ENCODE measurements at regions not wholly inside any gene's neighbourhood (a gene's known extent, or its start where the extent isn't known, plus 50 kb on each side); places are given as distances from the start of the nearest gene placed in this dataset.

GRCh38 chr2:185895828-185896693, 157.5 kb downstream of the FSIP2 start:
- H3K4me3 ChIP-seq = no peak overlapping the region
- H3K27ac ChIP-seq = no peak overlapping the region
- peaks cover 0 to 4% (median 0%) of the 10 kb centered on the region in 9 donors for H3K4me1 ChIP-seq
- no peak for ATAC-seq
- H3K36me3 ChIP-seq = no peaks in the 10 kb centered on the region
- intact Hi-C loops (cut with DNase I) = no loop called here
- TF ChIP-seq CTCF (IDR thresholded peaks at IDR 0.05) = no peak
- 84 to 86% methylated on average over 5 of the region's 5 CpGs for WGBS, 2 donors
- H3K9me3 ChIP-seq = no peaks in the 10 kb centered on the region
- no peak for DNase-seq
- H3K27me3 ChIP-seq = no peaks in the 10 kb centered on the region

GRCh38 chr2:185899366-185899765, 160.8 kb downstream of the FSIP2 start:
- DNase-seq = no peak
- Histone ChIP-seq H3K27me3 (no peaks in the 10 kb centered on the region), H3K4me3 (no peak overlapping the region), H3K27ac (no peak overlapping the region), H3K4me1 (peaks cover 0 to 4% (median 0%) of the 10 kb centered on the region in 9 donors), H3K36me3 (no peaks in the 10 kb centered on the region), H3K9me3 (no peaks in the 10 kb centered on the region)
- no peak for ATAC-seq
- intact Hi-C loops (cut with DNase I) = no loop called here
- WGBS, 2 donors = 85 to 91% methylated on average over 1 of the region's 1 CpG
- no peak for TF ChIP-seq CTCF (IDR thresholded peaks at IDR 0.05)

GRCh38 chr2:185919155-185919554, 180.6 kb downstream of the FSIP2 start:
- no peak for ATAC-seq
- WGBS, 2 donors = 82 to 92% methylated on average over 1 of the region's 1 CpG

More at GRCh38 chr2:185919155-185919554, 180.6 kb downstream of the FSIP2 start:
- no peak for DNase-seq
- H3K27me3 ChIP-seq = no peaks in the 10 kb centered on the region
- H3K27ac ChIP-seq = no peak overlapping the region
- no peaks in the 10 kb centered on the region for H3K4me1 ChIP-seq
- intact Hi-C loops (cut with DNase I) = no loop called here
- peaks cover 0 to 3% (median 0%) of the 10 kb centered on the region in 11 donors for H3K9me3 ChIP-seq
- H3K4me3 ChIP-seq = no peak overlapping the region
- no peaks in the 10 kb centered on the region for H3K36me3 ChIP-seq
- TF ChIP-seq CTCF (IDR thresholded peaks at IDR 0.05) = no peak
